DND-41 (cell line): ENCODE measurements at regions not wholly inside any gene's neighbourhood (a gene's known extent, or its start where the extent isn't known, plus 50 kb on each side); places are given as distances from the start of the nearest gene placed in this dataset.

Experiments
- ATAC-seq: fragments of 200-7000 bp; cut with Tn5 transposase; 3 replicates; pipeline ENCODE4 v1.9.1; 2021; ENCODE audit warnings: low read depth; ENCODE audit not compliant: insufficient read depth
- DNase-seq: peaks from one replicate; pipeline ENCODE4 v3.0.0-alpha.2; 2020
- H2AFZ ChIP-seq: 2 replicates; pipeline ENCODE4 v1.6.0; 2012; ENCODE audit warnings: low read depth, low read length
- H3K27ac ChIP-seq: 2 replicates; pipeline ENCODE4 v1.5.1; 2012; ENCODE audit warnings: low read length, inconsistent platforms
- H3K27me3 ChIP-seq: fragments of 200-600 bp; sonication (generic); 2 replicates; pipeline ENCODE4 v1.6.0; 2012; ENCODE audit warnings: low read length, mild to moderate bottlenecking, inconsistent platforms; ENCODE audit not compliant: insufficient read depth, poor library complexity
- H3K36me3 ChIP-seq: 2 replicates; pipeline ENCODE4 v1.5.1; 2012; ENCODE audit warnings: low read length, inconsistent platforms; ENCODE audit not compliant: insufficient read depth
- H3K4me1 ChIP-seq: 2 replicates; pipeline ENCODE4 v1.5.1; 2012; ENCODE audit warnings: mild to moderate bottlenecking, low read length; ENCODE audit not compliant: insufficient read depth
- H3K4me2 ChIP-seq: 2 replicates; pipeline ENCODE4 v1.6.0; 2012; ENCODE audit warnings: mild to moderate bottlenecking, moderate library complexity, low read length, inconsistent platforms; ENCODE audit not compliant: insufficient read depth
- H3K4me3 ChIP-seq, 2 experiments: fragments of 200-600 bp in 1 of 2; shearing (Covaris generic) in 1 of 2; 2 replicates each; pipeline ENCODE4 v1.5.1; 2012 to 2016; ENCODE audit warnings: inconsistent platforms in 2 of 2, low read length in 2 of 2, mild to moderate bottlenecking in 2 of 2, low read depth in 1 of 2, moderate library complexity in 1 of 2
- H3K79me2 ChIP-seq: 2 replicates; pipeline ENCODE4 v1.6.0; 2012; ENCODE audit warnings: low read length, inconsistent platforms; ENCODE audit not compliant: insufficient read depth
- H3K9ac ChIP-seq: 2 replicates; pipeline ENCODE4 v1.6.0; 2012; ENCODE audit warnings: low read depth, mild to moderate bottlenecking, inconsistent platforms, low read length, moderate library complexity
- H3K9me3 ChIP-seq: 2 replicates; pipeline ENCODE4 v1.5.1; 2012; ENCODE audit warnings: low read length, moderate library complexity, mild to moderate bottlenecking, inconsistent platforms; ENCODE audit not compliant: insufficient read depth, severe bottlenecking
- H4K20me1 ChIP-seq: 2 replicates; pipeline ENCODE4 v1.6.0; 2012; ENCODE audit warnings: low read length; ENCODE audit not compliant: insufficient read depth
- CTCF ChIP-seq: IDR thresholded peaks from 2 replicates; pipeline ENCODE4 v1.5.1; 2012; ENCODE audit warnings: borderline replicate concordance, low read length, moderate library complexity, mild to moderate bottlenecking; ENCODE audit not compliant: poor library complexity, severe bottlenecking; ENCODE audit errors: extremely low read depth
- EZH2 ChIP-seq: IDR thresholded peaks from 3 replicates; pipeline ENCODE4 v1.6.1; 2012; ENCODE audit warnings: borderline replicate concordance, low read depth, mild to moderate bottlenecking, moderate library complexity, low read length, inconsistent platforms; ENCODE audit not compliant: severe bottlenecking

DNA sequence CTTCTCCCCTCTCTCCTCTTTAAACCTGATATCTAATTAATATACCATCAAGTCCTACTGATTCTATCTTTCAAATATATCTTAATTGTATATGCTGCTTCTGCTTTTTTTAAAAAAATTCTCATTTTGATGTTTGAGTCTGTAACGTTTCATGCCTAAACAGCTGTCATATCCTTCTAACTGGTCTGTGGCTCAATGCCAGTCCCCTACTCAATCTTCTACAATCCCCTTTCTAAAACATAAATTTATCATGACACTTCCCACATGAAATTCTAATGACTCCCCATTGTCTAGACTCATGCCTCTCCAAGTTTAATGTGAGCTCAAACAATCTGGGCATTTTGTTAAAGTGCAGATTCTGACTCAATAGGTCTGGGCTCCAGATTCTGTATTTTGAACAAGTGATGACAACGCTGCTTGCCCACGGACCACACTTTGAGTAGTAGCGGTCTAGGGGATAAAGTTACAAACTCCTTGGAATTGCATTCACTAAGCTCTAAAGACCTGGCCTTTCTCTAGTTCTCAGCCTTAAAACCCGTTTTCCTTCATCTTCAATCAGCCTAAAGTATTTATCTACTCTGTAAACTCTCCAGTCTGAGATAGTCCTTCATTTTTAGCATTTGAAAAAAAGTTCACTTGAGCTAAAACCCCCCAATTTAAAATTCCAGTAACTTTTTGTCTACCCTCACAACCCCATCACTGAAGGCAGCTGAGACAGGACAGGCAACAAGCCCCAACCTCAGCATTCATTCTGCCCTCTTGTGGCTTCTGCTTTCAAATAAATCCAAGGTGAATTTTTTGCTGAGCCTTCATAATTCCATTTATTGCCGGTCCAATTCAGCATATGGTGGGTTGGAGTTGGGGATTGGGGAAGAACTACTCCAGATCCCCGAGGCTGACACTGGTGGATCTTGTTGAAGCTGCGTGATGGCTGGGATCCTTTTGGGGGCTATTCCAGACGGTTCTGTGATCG lies 88.1 kb upstream of the THRB start:
- TF ChIP-seq CTCF = no peak
- TF ChIP-seq EZH2 = no peak
- H3K27ac ChIP-seq = no peak overlapping the region
- no peaks in the 10 kb centered on the region for H3K36me3 ChIP-seq
- H3K4me1 ChIP-seq = no peaks in the 10 kb centered on the region
- H3K4me2 ChIP-seq = no peak overlapping the region
- H3K9ac ChIP-seq = no peak overlapping the region
- no peak overlapping the region for H3K4me3 ChIP-seq
- no peaks in the 10 kb centered on the region for H3K79me2 ChIP-seq
- no peaks in the 10 kb centered on the region for H3K27me3 ChIP-seq
- ATAC-seq (no peak), DNase-seq (no peak)
- no peaks in the 10 kb centered on the region for H4K20me1 ChIP-seq
- H3K9me3 ChIP-seq = no peaks in the 10 kb centered on the region
- no peak overlapping the region for H2AFZ ChIP-seq

DNA sequence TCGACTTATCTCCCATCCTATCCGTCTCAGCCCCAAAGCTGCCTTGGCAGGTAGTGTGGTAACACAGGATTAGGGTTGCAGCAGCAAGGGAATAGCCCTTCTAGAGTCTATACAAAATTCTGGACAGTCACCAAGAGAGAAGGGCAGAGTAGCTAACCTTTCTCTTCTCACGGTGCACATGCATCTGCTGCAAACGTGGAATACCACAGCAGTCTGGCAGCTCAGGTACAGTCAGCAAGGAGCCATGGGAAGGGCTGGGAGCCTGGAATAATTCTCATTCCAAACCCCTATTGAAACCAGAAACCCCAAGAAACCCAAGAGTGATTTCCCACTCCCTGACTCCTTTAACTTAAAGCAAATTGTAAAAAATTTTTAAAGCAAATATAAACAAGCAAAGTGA lies 92.3 kb upstream of the THRB start:
- no peaks in the 10 kb centered on the region for H3K79me2 ChIP-seq
- no peak for TF ChIP-seq EZH2
- no peak for TF ChIP-seq CTCF
- DNase-seq (no peak), ATAC-seq (no peak)
- no peak overlapping the region for H3K27ac ChIP-seq
- no peak overlapping the region for H3K9ac ChIP-seq
- no peak overlapping the region for H2AFZ ChIP-seq
- H3K27me3 ChIP-seq = no peaks in the 10 kb centered on the region
- H3K9me3 ChIP-seq = no peaks in the 10 kb centered on the region
- H3K36me3 ChIP-seq = no peaks in the 10 kb centered on the region
- no peak overlapping the region for H3K4me3 ChIP-seq
- no peaks in the 10 kb centered on the region for H4K20me1 ChIP-seq
- H3K4me1 ChIP-seq = no peaks in the 10 kb centered on the region
- H3K4me2 ChIP-seq = no peak overlapping the region

- DNase-seq (no peak), ATAC-seq (no peak)
- TF ChIP-seq CTCF (no peak), EZH2 (no peak)
Observed at GRCh38 chr3:24588629-24589512, 94.2 kb upstream of the THRB start.

More at GRCh38 chr3:24588629-24589512, 94.2 kb upstream of the THRB start:
- H3K4me1 ChIP-seq = no peaks in the 10 kb centered on the region
- H2AFZ ChIP-seq = no peak overlapping the region
- no peaks in the 10 kb centered on the region for H3K9me3 ChIP-seq
- H4K20me1 ChIP-seq = no peaks in the 10 kb centered on the region
- H3K4me3 ChIP-seq = no peak overlapping the region
- no peak overlapping the region for H3K4me2 ChIP-seq
- H3K36me3 ChIP-seq = no peaks in the 10 kb centered on the region
- no peak overlapping the region for H3K27ac ChIP-seq
- H3K9ac ChIP-seq = no peak overlapping the region
- H3K79me2 ChIP-seq = no peaks in the 10 kb centered on the region
- H3K27me3 ChIP-seq = no peaks in the 10 kb centered on the region
